ENCODE measurements at regions not wholly inside any gene's neighbourhood (a gene's known extent, or its start where the extent isn't known, plus 50 kb on each side); places are given as distances from the start of the nearest gene placed in this dataset.

- no peaks in the 10 kb centered on the region for H3K27me3 ChIP-seq (ENCODE audit: control insufficient read depth in 3 of 3, insufficient read depth in 3 of 3, low read length in 3 of 3)
- no peak overlapping the region for H3K4me3 ChIP-seq (ENCODE audit: low read length in 3 of 3)
- no peak overlapping the region for H3K27ac ChIP-seq (ENCODE audit: low read depth, low read length)
- no peaks in the 10 kb centered on the region for H3K4me1 ChIP-seq (ENCODE audit: control insufficient read depth in 3 of 3, insufficient read depth in 3 of 3, low read length in 3 of 3)
- H3K36me3 ChIP-seq (ENCODE audit: control insufficient read depth in 3 of 3, insufficient read depth in 3 of 3, low read length in 3 of 3), result no peaks in the 10 kb centered on the region
- no peaks in the 10 kb centered on the region for H3K9me3 ChIP-seq (ENCODE audit: control insufficient read depth in 3 of 3, low read length in 3 of 3)
- H3K9ac ChIP-seq (ENCODE audit: low read depth in 1 of 3, low read length in 3 of 3), result no peak overlapping the region
Observed at GRCh38 chr2:104043864-104044263, 810.1 kb upstream of the POU3F3 start.

- Histone ChIP-seq H3K9ac (ENCODE audit: low read depth in 1 of 3, low read length in 3 of 3) (no peak overlapping the region), H3K4me1 (ENCODE audit: control insufficient read depth in 3 of 3, insufficient read depth in 3 of 3, low read length in 3 of 3) (no peaks in the 10 kb centered on the region), H3K27ac (ENCODE audit: low read depth, low read length) (no peak overlapping the region), H3K9me3 (ENCODE audit: control insufficient read depth in 3 of 3, low read length in 3 of 3) (no peaks in the 10 kb centered on the region), H3K27me3 (ENCODE audit: control insufficient read depth in 3 of 3, insufficient read depth in 3 of 3, low read length in 3 of 3) (no peaks in the 10 kb centered on the region), H3K36me3 (ENCODE audit: control insufficient read depth in 3 of 3, insufficient read depth in 3 of 3, low read length in 3 of 3) (no peaks in the 10 kb centered on the region), H3K4me3 (ENCODE audit: low read length in 3 of 3) (no peak overlapping the region)
Observed at GRCh38 chr2:104045071-104045470, 808.8 kb upstream of the POU3F3 start.

GRCh38 chr2:104046466-104046865 lies 807.4 kb upstream of the POU3F3 start:
- H3K27me3 ChIP-seq (ENCODE audit: control insufficient read depth in 3 of 3, insufficient read depth in 3 of 3, low read length in 3 of 3), result no peaks in the 10 kb centered on the region
- H3K36me3 ChIP-seq (ENCODE audit: control insufficient read depth in 3 of 3, insufficient read depth in 3 of 3, low read length in 3 of 3), result no peaks in the 10 kb centered on the region
- no peaks in the 10 kb centered on the region for H3K4me1 ChIP-seq (ENCODE audit: control insufficient read depth in 3 of 3, insufficient read depth in 3 of 3, low read length in 3 of 3)
- H3K9ac ChIP-seq (ENCODE audit: low read depth in 1 of 3, low read length in 3 of 3), result no peak overlapping the region
- no peak overlapping the region for H3K4me3 ChIP-seq (ENCODE audit: low read length in 3 of 3)
- H3K9me3 ChIP-seq (ENCODE audit: control insufficient read depth in 3 of 3, low read length in 3 of 3), result no peaks in the 10 kb centered on the region
- no peak overlapping the region for H3K27ac ChIP-seq (ENCODE audit: low read depth, low read length)

- Histone ChIP-seq H3K4me1 (ENCODE audit: control insufficient read depth in 3 of 3, insufficient read depth in 3 of 3, low read length in 3 of 3) (no peaks in the 10 kb centered on the region), H3K27me3 (ENCODE audit: control insufficient read depth in 3 of 3, insufficient read depth in 3 of 3, low read length in 3 of 3) (no peaks in the 10 kb centered on the region), H3K27ac (ENCODE audit: low read depth, low read length) (no peak overlapping the region)
Observed at GRCh38 chr2:104047516-104047915, 806.4 kb upstream of the POU3F3 start.

GRCh38 chr2:104049438-104049837 lies 804.5 kb upstream of the POU3F3 start:
- H3K27me3 ChIP-seq (ENCODE audit: control insufficient read depth in 3 of 3, insufficient read depth in 3 of 3, low read length in 3 of 3), result no peaks in the 10 kb centered on the region
- no peaks in the 10 kb centered on the region for H3K9me3 ChIP-seq (ENCODE audit: control insufficient read depth in 3 of 3, low read length in 3 of 3)
- no peaks in the 10 kb centered on the region for H3K36me3 ChIP-seq (ENCODE audit: control insufficient read depth in 3 of 3, insufficient read depth in 3 of 3, low read length in 3 of 3)
- H3K27ac ChIP-seq (ENCODE audit: low read depth, low read length), result no peak overlapping the region
- no peaks in the 10 kb centered on the region for H3K4me1 ChIP-seq (ENCODE audit: control insufficient read depth in 3 of 3, insufficient read depth in 3 of 3, low read length in 3 of 3)
- H3K4me3 ChIP-seq (ENCODE audit: low read length in 3 of 3), result no peak overlapping the region
- no peak overlapping the region for H3K9ac ChIP-seq (ENCODE audit: low read depth in 1 of 3, low read length in 3 of 3)

More at GRCh38 chr2:104047516-104047915, 806.4 kb upstream of the POU3F3 start:
- no peak overlapping the region for H3K4me3 ChIP-seq (ENCODE audit: low read length in 3 of 3)
- H3K9me3 ChIP-seq (ENCODE audit: control insufficient read depth in 3 of 3, low read length in 3 of 3), result no peaks in the 10 kb centered on the region
- H3K9ac ChIP-seq (ENCODE audit: low read depth in 1 of 3, low read length in 3 of 3), result no peak overlapping the region
- H3K36me3 ChIP-seq (ENCODE audit: control insufficient read depth in 3 of 3, insufficient read depth in 3 of 3, low read length in 3 of 3), result no peaks in the 10 kb centered on the region

GRCh38 chr2:104049981-104050380 lies 803.9 kb upstream of the POU3F3 start:
- no peaks in the 10 kb centered on the region for H3K27me3 ChIP-seq (ENCODE audit: control insufficient read depth in 3 of 3, insufficient read depth in 3 of 3, low read length in 3 of 3)
- H3K9ac ChIP-seq (ENCODE audit: low read depth in 1 of 3, low read length in 3 of 3), result no peak overlapping the region
- no peaks in the 10 kb centered on the region for H3K4me1 ChIP-seq (ENCODE audit: control insufficient read depth in 3 of 3, insufficient read depth in 3 of 3, low read length in 3 of 3)
- no peak overlapping the region for H3K27ac ChIP-seq (ENCODE audit: low read depth, low read length)
- H3K4me3 ChIP-seq (ENCODE audit: low read length in 3 of 3), result no peak overlapping the region
- no peaks in the 10 kb centered on the region for H3K36me3 ChIP-seq (ENCODE audit: control insufficient read depth in 3 of 3, insufficient read depth in 3 of 3, low read length in 3 of 3)
- no peaks in the 10 kb centered on the region for H3K9me3 ChIP-seq (ENCODE audit: control insufficient read depth in 3 of 3, low read length in 3 of 3)

GRCh38 chr2:104050656-104051242 lies 803.2 kb upstream of the POU3F3 start:
- H3K27me3 ChIP-seq (ENCODE audit: control insufficient read depth in 3 of 3, insufficient read depth in 3 of 3, low read length in 3 of 3), result no peaks in the 10 kb centered on the region
- H3K4me1 ChIP-seq (ENCODE audit: control insufficient read depth in 3 of 3, insufficient read depth in 3 of 3, low read length in 3 of 3), result no peaks in the 10 kb centered on the region
- no peak overlapping the region for H3K27ac ChIP-seq (ENCODE audit: low read depth, low read length)
- no peaks in the 10 kb centered on the region for H3K36me3 ChIP-seq (ENCODE audit: control insufficient read depth in 3 of 3, insufficient read depth in 3 of 3, low read length in 3 of 3)
- H3K9ac ChIP-seq (ENCODE audit: low read depth in 1 of 3, low read length in 3 of 3), result no peak overlapping the region
- H3K9me3 ChIP-seq (ENCODE audit: control insufficient read depth in 3 of 3, low read length in 3 of 3), result no peaks in the 10 kb centered on the region
- no peak overlapping the region for H3K4me3 ChIP-seq (ENCODE audit: low read length in 3 of 3)

GRCh38 chr2:104051766-104052165 lies 802.1 kb upstream of the POU3F3 start:
- Histone ChIP-seq H3K9ac (ENCODE audit: low read depth in 1 of 3, low read length in 3 of 3) (no peak overlapping the region), H3K4me3 (ENCODE audit: low read length in 3 of 3) (no peak overlapping the region), H3K27me3 (ENCODE audit: control insufficient read depth in 3 of 3, insufficient read depth in 3 of 3, low read length in 3 of 3) (no peaks in the 10 kb centered on the region), H3K4me1 (ENCODE audit: control insufficient read depth in 3 of 3, insufficient read depth in 3 of 3, low read length in 3 of 3) (no peaks in the 10 kb centered on the region), H3K9me3 (ENCODE audit: control insufficient read depth in 3 of 3, low read length in 3 of 3) (no peaks in the 10 kb centered on the region), H3K27ac (ENCODE audit: low read depth, low read length) (no peak overlapping the region), H3K36me3 (ENCODE audit: control insufficient read depth in 3 of 3, insufficient read depth in 3 of 3, low read length in 3 of 3) (no peaks in the 10 kb centered on the region)

GRCh38 chr2:104052356-104052755 lies 801.6 kb upstream of the POU3F3 start:
- no peak overlapping the region for H3K9ac ChIP-seq (ENCODE audit: low read depth in 1 of 3, low read length in 3 of 3)
- no peaks in the 10 kb centered on the region for H3K9me3 ChIP-seq (ENCODE audit: control insufficient read depth in 3 of 3, low read length in 3 of 3)
- no peak overlapping the region for H3K4me3 ChIP-seq (ENCODE audit: low read length in 3 of 3)
- H3K36me3 ChIP-seq (ENCODE audit: control insufficient read depth in 3 of 3, insufficient read depth in 3 of 3, low read length in 3 of 3), result no peaks in the 10 kb centered on the region
- H3K27me3 ChIP-seq (ENCODE audit: control insufficient read depth in 3 of 3, insufficient read depth in 3 of 3, low read length in 3 of 3), result no peaks in the 10 kb centered on the region
- H3K27ac ChIP-seq (ENCODE audit: low read depth, low read length), result no peak overlapping the region
- no peaks in the 10 kb centered on the region for H3K4me1 ChIP-seq (ENCODE audit: control insufficient read depth in 3 of 3, insufficient read depth in 3 of 3, low read length in 3 of 3)

- no peaks in the 10 kb centered on the region for H3K9me3 ChIP-seq (ENCODE audit: control insufficient read depth in 3 of 3, low read length in 3 of 3)
- H3K36me3 ChIP-seq (ENCODE audit: control insufficient read depth in 3 of 3, insufficient read depth in 3 of 3, low read length in 3 of 3), result no peaks in the 10 kb centered on the region
- H3K27ac ChIP-seq (ENCODE audit: low read depth, low read length), result no peak overlapping the region
Observed at GRCh38 chr2:104056451-104056850, 797.5 kb upstream of the POU3F3 start.

GRCh38 chr2:104068665-104069064 lies 785.2 kb upstream of the POU3F3 start:
- H3K4me1 ChIP-seq (ENCODE audit: control insufficient read depth in 3 of 3, insufficient read depth in 3 of 3, low read length in 3 of 3), result no peaks in the 10 kb centered on the region
- H3K9me3 ChIP-seq (ENCODE audit: control insufficient read depth in 3 of 3, low read length in 3 of 3), result no peaks in the 10 kb centered on the region
- no peaks in the 10 kb centered on the region for H3K27me3 ChIP-seq (ENCODE audit: control insufficient read depth in 3 of 3, insufficient read depth in 3 of 3, low read length in 3 of 3)
- H3K9ac ChIP-seq (ENCODE audit: low read depth in 1 of 3, low read length in 3 of 3), result no peak overlapping the region
- H3K27ac ChIP-seq (ENCODE audit: low read depth, low read length), result no peak overlapping the region
- H3K36me3 ChIP-seq (ENCODE audit: control insufficient read depth in 3 of 3, insufficient read depth in 3 of 3, low read length in 3 of 3), result no peaks in the 10 kb centered on the region
- no peak overlapping the region for H3K4me3 ChIP-seq (ENCODE audit: low read length in 3 of 3)

More at GRCh38 chr2:104056451-104056850, 797.5 kb upstream of the POU3F3 start:
- Histone ChIP-seq H3K9ac (ENCODE audit: low read depth in 1 of 3, low read length in 3 of 3) (no peak overlapping the region), H3K27me3 (ENCODE audit: control insufficient read depth in 3 of 3, insufficient read depth in 3 of 3, low read length in 3 of 3) (no peaks in the 10 kb centered on the region), H3K4me3 (ENCODE audit: low read length in 3 of 3) (no peak overlapping the region), H3K4me1 (ENCODE audit: control insufficient read depth in 3 of 3, insufficient read depth in 3 of 3, low read length in 3 of 3) (no peaks in the 10 kb centered on the region)

Data from skeletal muscle tissue (tissue), 3 donors.